ENCODE measurements at regions not wholly inside any gene's neighbourhood (a gene's known extent, or its start where the extent isn't known, plus 50 kb on each side); places are given as distances from the start of the nearest gene placed in this dataset.

DNA sequence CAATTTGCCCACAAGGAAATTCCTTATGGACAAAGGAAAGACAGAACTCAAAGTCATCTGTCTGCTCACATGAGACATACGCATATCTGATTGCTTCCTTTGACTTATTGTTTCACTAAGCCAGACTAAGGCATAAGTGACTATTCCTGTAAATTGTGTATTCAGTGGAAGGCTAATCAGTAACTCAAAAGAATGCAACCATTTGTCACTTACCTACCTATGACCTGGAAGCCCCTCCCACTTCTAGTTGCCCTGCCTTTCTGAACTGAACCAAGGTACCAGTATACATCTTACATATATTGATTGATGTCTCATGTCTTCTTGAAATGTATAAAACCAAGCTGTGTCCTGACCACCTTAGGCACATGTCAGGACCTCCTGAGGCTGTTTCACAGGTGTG lies 53.5 kb upstream of the PROK2 start:
- H3K27ac ChIP-seq (ENCODE audit: low read depth, low read length) = no peak overlapping the region
- H3K9me3 Mint-ChIP-seq = peaks cover 6% of the 10 kb centered on the region
- peak overlapping the region; percentile 13 for H3K4me3 ChIP-seq (ENCODE audit: low read length)
- H3K9ac ChIP-seq (ENCODE audit: extremely low read depth, low read length, poor library complexity, severe bottlenecking) = peak overlapping the region; percentile 45
- H3K27me3 Mint-ChIP-seq (ENCODE audit: insufficient read depth) = peaks cover 9% of the 10 kb centered on the region
- H3K36me3 ChIP-seq (ENCODE audit: control insufficient read depth, insufficient read depth, low read length) = no peaks in the 10 kb centered on the region
- H3K27me3 ChIP-seq (ENCODE audit: control insufficient read depth, insufficient read depth, low read length, poor library complexity, severe bottlenecking) = no peaks in the 10 kb centered on the region
- TF ChIP-seq CTCF (conservative IDR thresholded peaks at IDR 0.05) = no peak
- DNase-seq = peak; percentile 61
- no peaks in the 10 kb centered on the region for H3K36me3 Mint-ChIP-seq (ENCODE audit: low read depth)
- peaks cover 46% of the 10 kb centered on the region for H3K4me1 Mint-ChIP-seq
- 77 to 100% methylated on average over 1 of the region's 1 CpG for WGBS, 2 experiments (ENCODE audit: insufficient coverage in 1 of 2, insufficient read length in 1 of 2)
- peaks cover 14% of the 10 kb centered on the region for H3K4me1 ChIP-seq (ENCODE audit: control insufficient read depth, insufficient read depth, low read length)
- H3K4me3 Mint-ChIP-seq = peak overlapping the region; percentile 26
- H3K9me3 ChIP-seq (ENCODE audit: control insufficient read depth, low read length) = peaks cover 12% of the 10 kb centered on the region
- peak overlapping the region; percentile 95 for H3K27ac Mint-ChIP-seq
